ENCODE measurements at regions not wholly inside any gene's neighbourhood (a gene's known extent, or its start where the extent isn't known, plus 50 kb on each side); places are given as distances from the start of the nearest gene placed in this dataset.
"Not testable (repeated sequence)": the region's sequence is repeated elsewhere in the genome, so short reads cannot be mapped to it uniquely, and the experiment has no call there.

- ChIA-PET POLR2A (no interaction called here), CTCF (no interaction called here)
- Histone ChIP-seq H3K79me2 (ENCODE audit: control insufficient read depth, insufficient read depth, low read length) (no peaks in the 10 kb centered on the region), H3K36me3 (replicated peaks in 1 of 2; ENCODE audit: control extremely low read depth in 1 of 2, control insufficient read depth in 1 of 2, extremely low read depth in 1 of 2, insufficient read depth in 2 of 2, low read length in 1 of 2) (no peaks in the 10 kb centered on the region), H3K27ac (ENCODE audit: low read length in 2 of 2) (no peak overlapping the region), H3K4me1 (ENCODE audit: control insufficient read depth in 2 of 2, insufficient read depth in 2 of 2, low read length in 2 of 2) (no peaks in the 10 kb centered on the region), H2AFZ (ENCODE audit: insufficient read depth, low read depth, low read length, poor library complexity, severe bottlenecking) (no peak overlapping the region), H4K20me1 (ENCODE audit: control insufficient read depth, insufficient read depth, low read length, poor library complexity, severe bottlenecking) (no peaks in the 10 kb centered on the region), H3K4me3 (ENCODE audit: control extremely low read depth in 1 of 5, extremely low read depth in 1 of 5, insufficient read depth in 1 of 5, low read depth in 2 of 5, low read length in 4 of 5) (no peak overlapping the region), H3K27me3 (replicated peaks in 1 of 4; ENCODE audit: control extremely low read depth in 1 of 4, control insufficient read depth in 3 of 4, insufficient read depth in 4 of 4, low read length in 3 of 4) (no peaks in the 10 kb centered on the region), H3K9me3 (ENCODE audit: control extremely low read depth in 1 of 3, control insufficient read depth in 2 of 3, insufficient read depth in 1 of 3, low read length in 2 of 3) (no peaks in the 10 kb centered on the region), H3K4me2 (replicated peaks; ENCODE audit: low read depth, low read length, poor library complexity, severe bottlenecking) (no peak overlapping the region), H3K9ac (ENCODE audit: low read length) (no peak overlapping the region)
- peaks cover 4% of the 10 kb centered on the region for H3K9me3 Mint-ChIP-seq (ENCODE audit: insufficient read depth)
- no peak overlapping the region for H3K27ac Mint-ChIP-seq
- no peak for ATAC-seq (ENCODE audit: low read depth)
- TF ChIP-seq CTCF (IDR thresholded peaks at IDR 0.05) (no peak), EZH2 (IDR thresholded peaks at IDR 0.05; ENCODE audit: borderline replicate concordance, insufficient read depth, low read depth, low read length, poor library complexity, severe bottlenecking) (no peak)
- no peak for DNase-seq
- H3K4me3 Mint-ChIP-seq, result no peak overlapping the region
- no peaks in the 10 kb centered on the region for H3K27me3 Mint-ChIP-seq
- intact Hi-C loops (cut with micrococcal nuclease), result no loop called here
- no peaks in the 10 kb centered on the region for H3K4me1 Mint-ChIP-seq
These were observed 189.6 kb downstream of the DSC3 start for GRCh38 chr18:30852980-30853379.

GRCh38 chr18:30852541-30852940, 190.0 kb downstream of the DSC3 start:
- Histone ChIP-seq H3K27me3 (replicated peaks in 1 of 4; ENCODE audit: control extremely low read depth in 1 of 4, control insufficient read depth in 3 of 4, insufficient read depth in 4 of 4, low read length in 3 of 4) (no peaks in the 10 kb centered on the region), H3K9ac (ENCODE audit: low read length) (no peak overlapping the region), H3K27ac (ENCODE audit: low read length in 2 of 2) (no peak overlapping the region), H3K79me2 (ENCODE audit: control insufficient read depth, insufficient read depth, low read length) (no peaks in the 10 kb centered on the region), H3K4me2 (replicated peaks; ENCODE audit: low read depth, low read length, poor library complexity, severe bottlenecking) (no peak overlapping the region), H2AFZ (ENCODE audit: insufficient read depth, low read depth, low read length, poor library complexity, severe bottlenecking) (no peak overlapping the region), H3K36me3 (replicated peaks in 1 of 2; ENCODE audit: control extremely low read depth in 1 of 2, control insufficient read depth in 1 of 2, extremely low read depth in 1 of 2, insufficient read depth in 2 of 2, low read length in 1 of 2) (no peaks in the 10 kb centered on the region), H3K4me1 (ENCODE audit: control insufficient read depth in 2 of 2, insufficient read depth in 2 of 2, low read length in 2 of 2) (no peaks in the 10 kb centered on the region), H4K20me1 (ENCODE audit: control insufficient read depth, insufficient read depth, low read length, poor library complexity, severe bottlenecking) (no peaks in the 10 kb centered on the region), H3K9me3 (ENCODE audit: control extremely low read depth in 1 of 3, control insufficient read depth in 2 of 3, insufficient read depth in 1 of 3, low read length in 2 of 3) (no peaks in the 10 kb centered on the region), H3K4me3 (ENCODE audit: control extremely low read depth in 1 of 5, extremely low read depth in 1 of 5, insufficient read depth in 1 of 5, low read depth in 2 of 5, low read length in 4 of 5) (no peak overlapping the region)
- DNase-seq (no peak), ATAC-seq (ENCODE audit: low read depth) (no peak)
- TF ChIP-seq CTCF (IDR thresholded peaks at IDR 0.05), result no peak
- TF ChIP-seq EZH2 (IDR thresholded peaks at IDR 0.05; ENCODE audit: borderline replicate concordance, insufficient read depth, low read depth, low read length, poor library complexity, severe bottlenecking), result no peak
- Mint-ChIP-seq H3K27me3 (no peaks in the 10 kb centered on the region), H3K9me3 (ENCODE audit: insufficient read depth) (peaks cover 4% of the 10 kb centered on the region), H3K27ac (no peak overlapping the region), H3K4me3 (no peak overlapping the region), H3K4me1 (no peaks in the 10 kb centered on the region)
- ChIA-PET POLR2A (no interaction called here), CTCF (no interaction called here)
- WGBS (ENCODE audit: insufficient coverage), result no CpG with 5 or more reads among the region's 2 CpGs
- intact Hi-C loops (cut with micrococcal nuclease), result no loop called here

- POLR2A ChIA-PET, result not testable (repeated sequence)
These were observed 203.4 kb downstream of the DSC3 start for GRCh38 chr18:30839056-30839561.

More at GRCh38 chr18:30839056-30839561, 203.4 kb downstream of the DSC3 start:
- ATAC-seq (ENCODE audit: low read depth); H3K27me3 Mint-ChIP-seq; H3K79me2 ChIP-seq (ENCODE audit: control insufficient read depth, insufficient read depth, low read length); H3K4me2 ChIP-seq (replicated peaks; ENCODE audit: low read depth, low read length, poor library complexity, severe bottlenecking); H3K36me3 ChIP-seq (replicated peaks in 1 of 2; ENCODE audit: control extremely low read depth in 1 of 2, control insufficient read depth in 1 of 2, extremely low read depth in 1 of 2, insufficient read depth in 2 of 2, low read length in 1 of 2); H3K9me3 Mint-ChIP-seq (ENCODE audit: insufficient read depth); H2AFZ ChIP-seq (ENCODE audit: insufficient read depth, low read depth, low read length, poor library complexity, severe bottlenecking); H3K27ac Mint-ChIP-seq; H3K9ac ChIP-seq (ENCODE audit: low read length); H3K4me1 Mint-ChIP-seq; H3K4me1 ChIP-seq (ENCODE audit: control insufficient read depth in 2 of 2, insufficient read depth in 2 of 2, low read length in 2 of 2); CTCF ChIA-PET; H4K20me1 ChIP-seq (ENCODE audit: control insufficient read depth, insufficient read depth, low read length, poor library complexity, severe bottlenecking); DNase-seq; H3K27me3 ChIP-seq (replicated peaks in 1 of 4; ENCODE audit: control extremely low read depth in 1 of 4, control insufficient read depth in 3 of 4, insufficient read depth in 4 of 4, low read length in 3 of 4); H3K9me3 ChIP-seq (ENCODE audit: control extremely low read depth in 1 of 3, control insufficient read depth in 2 of 3, insufficient read depth in 1 of 3, low read length in 2 of 3); intact Hi-C loops (cut with micrococcal nuclease); H3K27ac ChIP-seq (ENCODE audit: low read length in 2 of 2); H3K4me3 ChIP-seq (ENCODE audit: control extremely low read depth in 1 of 5, extremely low read depth in 1 of 5, insufficient read depth in 1 of 5, low read depth in 2 of 5, low read length in 4 of 5); H3K4me3 Mint-ChIP-seq: not testable (repeated sequence)
- 96% methylated on average over 25 of the region's 25 CpGs for WGBS (ENCODE audit: insufficient coverage)

Measured in B cell (primary cell).